COR-L47 (cell line): ENCODE measurements at regions not wholly inside any gene's neighbourhood (a gene's known extent, or its start where the extent isn't known, plus 50 kb on each side); places are given as distances from the start of the nearest gene placed in this dataset.
A peak's percentile ranks its signal among the peaks of the same experiment; 100 is the strongest.

ENCODE experiments used
- DNase-seq: peaks from one replicate; lab custom pipeline; 2025; lab: John Stamatoyannopoulos, UW

DNA sequence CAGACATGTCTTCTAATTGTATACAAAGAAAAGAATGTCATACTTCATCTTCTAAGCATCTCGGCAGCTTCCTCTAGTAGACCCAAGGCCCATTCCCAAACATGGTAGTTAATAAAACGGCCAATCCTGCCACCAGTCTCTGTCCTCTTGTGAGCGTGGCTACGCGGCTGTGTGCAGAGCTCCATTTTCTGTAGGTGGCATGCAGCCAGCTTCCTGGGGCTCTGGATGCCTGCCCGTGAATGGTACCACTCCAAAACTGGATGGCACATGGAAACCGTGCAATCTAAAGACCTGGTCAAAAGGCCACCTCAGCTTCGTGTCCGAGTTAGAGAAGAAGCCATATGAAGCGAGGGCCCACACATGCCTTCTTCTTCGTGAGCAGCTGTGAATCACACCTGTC lies 110.7 kb downstream of the SIPA1L2 start:
- peak; percentile 72 for DNase-seq

GRCh38 chr1:232518349-232518748 lies 111.6 kb downstream of the SIPA1L2 start:
- DNase-seq: no peak

- DNase-seq: no peak
Measured at GRCh38 chr1:232517204-232517603, 112.7 kb downstream of the SIPA1L2 start.

- no peak for DNase-seq
Measured at GRCh38 chr1:232515706-232516105, 114.2 kb downstream of the SIPA1L2 start.

DNA sequence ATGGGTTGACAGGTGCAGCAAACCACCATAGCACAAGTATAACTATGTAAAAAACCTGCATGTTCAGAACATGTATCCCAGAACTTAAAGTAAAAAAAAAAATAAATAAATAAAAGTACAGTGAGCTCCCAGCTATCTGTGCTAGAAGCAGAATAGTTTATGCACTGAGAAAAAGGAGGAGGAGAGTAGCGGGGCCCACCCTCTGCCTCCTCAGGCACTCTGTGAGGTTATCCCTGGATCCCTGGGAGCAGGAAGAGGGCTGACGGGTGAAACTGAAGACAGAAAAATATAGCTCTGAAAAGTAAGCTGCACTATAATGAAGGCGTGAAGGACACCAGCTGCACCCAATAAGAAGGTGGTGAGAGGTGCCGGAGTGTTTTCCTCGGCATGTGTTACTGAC lies 117.2 kb downstream of the SIPA1L2 start:
- DNase-seq: no peak

DNA sequence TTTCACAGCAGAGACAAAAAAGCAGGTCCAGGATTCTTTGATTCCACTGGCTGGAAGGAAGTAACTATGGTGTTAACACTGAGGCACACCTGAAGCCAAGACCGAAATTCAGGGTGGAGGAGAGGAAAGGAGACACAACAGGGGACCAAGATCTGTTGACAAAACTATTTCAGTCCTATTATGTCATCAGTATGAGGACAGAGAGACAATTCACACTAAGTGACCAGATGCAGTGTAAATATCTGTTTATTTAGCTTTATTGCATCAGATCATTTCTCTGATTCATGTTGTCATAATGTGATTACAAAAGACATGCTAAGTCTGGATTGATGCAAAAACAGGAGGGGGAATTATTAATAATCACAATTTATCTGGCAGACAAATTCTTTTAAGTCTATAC lies 118.8 kb downstream of the SIPA1L2 start:
- peak; percentile 35 for DNase-seq

GRCh38 chr1:232510367-232511110 lies 119.4 kb downstream of the SIPA1L2 start:
- DNase-seq: no peak

GRCh38 chr1:232509570-232509969 lies 120.4 kb downstream of the SIPA1L2 start:
- no peak for DNase-seq

GRCh38 chr1:232508130-232508701 lies 121.7 kb downstream of the SIPA1L2 start:
- DNase-seq: no peak

DNA sequence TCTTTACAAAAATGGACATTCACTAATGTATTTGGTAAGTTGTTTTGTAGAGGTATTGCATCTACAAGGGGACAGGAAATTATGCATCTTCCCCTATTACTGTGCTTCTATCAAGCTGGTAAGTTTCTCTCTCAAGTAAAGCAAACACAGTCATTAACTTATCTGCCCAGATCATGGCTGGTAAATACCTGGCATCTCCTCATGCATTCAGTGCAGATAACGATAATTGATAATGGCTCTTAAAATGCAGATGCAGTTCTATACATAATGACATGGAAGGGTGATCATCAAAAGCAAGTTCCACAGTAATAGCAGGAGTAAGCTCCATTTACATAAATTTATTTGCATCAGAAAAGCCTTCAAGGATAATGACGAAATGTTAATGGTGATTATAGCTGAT lies 122.4 kb downstream of the SIPA1L2 start:
- no peak for DNase-seq

DNA sequence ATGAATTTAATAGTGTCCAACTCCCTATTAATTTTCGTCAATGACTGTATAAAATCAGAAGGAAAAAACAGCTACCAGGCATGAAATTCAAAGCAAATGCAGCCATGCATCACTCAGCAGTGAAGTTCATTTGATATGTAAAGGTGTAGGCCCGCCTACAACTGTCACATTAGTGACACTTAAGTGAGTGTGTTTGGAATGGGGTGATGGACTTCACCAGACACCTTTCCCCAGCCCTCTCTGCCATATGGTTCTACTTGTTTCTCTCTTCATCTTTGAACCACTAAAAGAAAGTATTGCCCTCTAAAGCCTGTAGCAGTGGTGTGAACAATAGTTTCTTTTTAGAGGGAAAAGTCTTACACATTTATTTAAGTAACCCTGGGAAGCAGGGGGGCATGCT lies 124.0 kb downstream of the SIPA1L2 start:
- no peak for DNase-seq

GRCh38 chr1:232504651-232505050 lies 125.3 kb downstream of the SIPA1L2 start:
- DNase-seq: no peak

DNA sequence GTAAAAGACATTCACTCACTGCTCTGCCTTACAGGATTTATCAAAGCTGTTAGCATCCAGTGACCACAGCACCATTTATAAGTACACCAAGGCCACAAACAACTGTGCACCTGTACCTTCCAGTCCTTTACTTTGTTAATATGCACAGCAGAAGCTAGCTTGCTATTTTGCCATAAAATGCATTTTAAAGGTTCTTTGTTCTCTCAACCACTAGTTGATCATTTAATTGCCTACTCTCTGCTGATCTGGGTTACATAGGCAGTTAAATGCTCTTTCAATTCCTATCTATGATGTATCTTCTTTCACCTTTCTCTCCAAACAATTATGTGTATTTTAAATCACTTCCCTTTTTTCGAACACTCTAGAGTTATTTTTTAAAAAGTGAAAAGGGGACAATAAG lies 126.4 kb downstream of the SIPA1L2 start:
- DNase-seq: no peak

- no peak for DNase-seq
Measured at GRCh38 chr1:232501854-232502253, 128.1 kb downstream of the SIPA1L2 start.

DNA sequence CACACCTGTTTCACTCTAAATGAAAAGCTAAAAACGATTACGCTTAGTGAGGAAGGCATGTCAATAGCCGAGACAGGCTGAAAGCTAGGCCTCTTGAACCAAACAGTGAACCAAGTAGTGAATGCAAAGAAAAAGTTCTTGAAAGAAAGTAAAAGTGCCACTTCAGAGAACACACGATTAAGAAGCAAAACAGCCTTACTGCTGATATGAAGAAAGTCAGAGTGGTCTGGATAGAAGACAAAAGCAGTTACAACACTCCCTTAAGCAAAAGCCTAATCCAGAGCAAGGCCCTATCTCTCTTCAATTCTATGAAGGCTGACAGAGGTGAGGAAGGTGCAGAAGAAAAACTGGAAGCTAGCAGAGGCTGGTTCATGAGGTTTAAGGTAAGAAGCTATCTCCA lies 130.7 kb downstream of the SIPA1L2 start:
- DNase-seq: no peak

DNA sequence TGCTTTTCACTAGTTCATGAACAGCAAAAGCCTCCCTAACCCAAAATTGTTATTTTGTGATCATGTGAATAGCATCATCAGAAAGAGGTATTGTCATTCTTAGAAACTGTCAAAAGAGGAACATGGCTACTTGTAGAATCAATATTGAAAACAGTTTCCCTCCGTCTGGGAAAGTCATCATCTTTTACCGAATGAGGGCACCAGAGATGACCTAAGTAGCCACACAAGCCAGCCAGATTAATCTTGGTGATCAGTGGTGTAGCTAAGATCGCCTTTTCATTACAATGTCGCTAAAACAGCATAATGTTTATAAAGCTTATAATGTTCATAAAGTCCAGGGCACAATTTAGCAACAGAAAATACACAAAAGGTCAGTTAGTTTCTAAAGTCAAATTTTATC lies 136.1 kb downstream of the SIPA1L2 start:
- DNase-seq: no peak

DNA sequence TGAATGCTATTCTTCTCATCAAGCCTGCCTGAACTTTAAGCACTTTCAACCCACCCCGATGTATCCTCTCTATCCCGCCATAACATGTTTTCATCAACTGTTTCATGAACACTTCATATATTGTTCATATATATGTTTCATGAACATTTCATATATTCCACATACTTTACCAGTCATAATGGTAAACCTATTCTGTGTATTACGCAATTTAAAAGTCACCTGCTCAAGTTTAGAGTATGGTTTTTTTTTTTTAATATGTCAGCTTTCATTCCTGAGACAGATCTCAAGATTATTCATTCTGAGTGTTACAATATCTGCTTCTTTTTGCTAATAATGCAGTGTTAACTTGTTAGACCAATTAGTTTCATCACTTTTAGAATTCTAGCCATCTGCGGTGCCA lies 140.7 kb downstream of the SIPA1L2 start:
- no peak for DNase-seq

- no peak for DNase-seq
Measured at GRCh38 chr1:232487236-232487635, 142.7 kb downstream of the SIPA1L2 start.

DNA sequence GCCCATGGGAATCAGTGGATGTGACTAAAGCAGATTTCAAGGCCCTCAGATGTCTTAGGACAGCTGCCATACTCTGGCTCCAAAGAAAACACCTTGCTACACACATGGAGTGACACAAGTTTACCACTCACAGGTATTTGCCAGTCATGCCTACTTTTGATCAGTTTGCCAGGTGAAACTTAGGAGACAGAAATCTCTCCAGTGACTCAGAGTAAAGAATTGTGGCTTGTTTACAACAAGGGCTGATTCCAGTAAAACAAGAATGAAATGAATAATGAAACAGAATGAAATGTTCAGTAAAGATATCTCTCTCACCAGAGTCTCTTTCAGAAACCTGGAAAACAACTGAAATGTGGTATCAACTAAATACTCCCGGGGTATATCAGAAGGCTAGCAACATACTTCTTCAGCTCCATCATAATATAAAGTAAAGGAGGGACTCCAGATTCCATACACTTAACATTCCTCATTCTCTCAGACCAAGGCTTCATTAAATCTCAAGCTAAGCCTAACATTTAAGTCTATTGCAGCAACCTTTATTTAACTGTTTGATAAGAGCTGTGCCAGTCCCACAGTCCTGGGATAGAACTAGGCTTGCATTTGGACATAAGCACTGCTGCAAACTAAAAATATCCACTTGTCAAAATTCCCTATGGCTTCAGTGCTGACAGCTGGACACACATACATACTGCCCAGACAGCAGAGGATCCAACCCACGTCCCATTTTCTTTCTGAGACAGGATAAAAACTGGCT lies 143.3 kb downstream of the SIPA1L2 start:
- DNase-seq: no peak

GRCh38 chr1:232486006-232486405 lies 143.9 kb downstream of the SIPA1L2 start:
- no peak for DNase-seq

GRCh38 chr1:232484856-232485255 lies 145.1 kb downstream of the SIPA1L2 start:
- DNase-seq: no peak

GRCh38 chr1:232483826-232484225 lies 146.1 kb downstream of the SIPA1L2 start:
- no peak for DNase-seq

- DNase-seq: no peak
Measured at GRCh38 chr1:232481091-232481490, 148.8 kb downstream of the SIPA1L2 start.
